ENCODE measurements at regions not wholly inside any gene's neighbourhood (a gene's known extent, or its start where the extent isn't known, plus 50 kb on each side); places are given as distances from the start of the nearest gene placed in this dataset.

- Histone ChIP-seq H3K79me1 (ENCODE audit: insufficient read depth, low read depth, low read length, poor library complexity, severe bottlenecking) (no peaks in the 10 kb centered on the region), H2BK15ac (ENCODE audit: low read depth, low read length) (no peak overlapping the region), H3K56ac (ENCODE audit: insufficient read length, low read depth, low read length) (no peak overlapping the region), H4K8ac (replicated peaks; ENCODE audit: insufficient read length, low read depth, low read length) (no peak overlapping the region), H3K79me2 (ENCODE audit: insufficient read depth, low read length) (no peaks in the 10 kb centered on the region), H3T11ph (ENCODE audit: low read length) (no peak overlapping the region), H3K23me2 (ENCODE audit: insufficient read length, low read depth, low read length, poor library complexity, severe bottlenecking) (no peaks in the 10 kb centered on the region), H3K4ac (ENCODE audit: low read depth, low read length) (no peak overlapping the region), H2BK5ac (ENCODE audit: insufficient read length, low read length) (no peak overlapping the region), H3K4me2 (ENCODE audit: insufficient read depth, insufficient read length, low read length) (no peak overlapping the region), H3K27me3 (ENCODE audit: insufficient read depth, low read length) (no peaks in the 10 kb centered on the region), H3K4me1 (ENCODE audit: insufficient read depth, low read length) (peaks cover 5% of the 10 kb centered on the region; the same call in 1 of the 2 replicates), H3K9me3 (ENCODE audit: control insufficient read depth, low read depth, low read length) (no peaks in the 10 kb centered on the region), H2AK5ac (ENCODE audit: insufficient read length, low read length) (no peak overlapping the region), H2BK20ac (ENCODE audit: low read depth, low read length, poor library complexity, severe bottlenecking) (no peak overlapping the region), H3K23ac (ENCODE audit: insufficient read length, low read depth, low read length) (no peak overlapping the region), H4K5ac (ENCODE audit: insufficient read length, low read depth, low read length) (no peak overlapping the region), H4K20me1 (ENCODE audit: control insufficient read depth, insufficient read depth, insufficient read length) (no peaks in the 10 kb centered on the region), H3K9ac (ENCODE audit: extremely low read depth, insufficient read length, low read length) (no peak overlapping the region), H2AFZ (ENCODE audit: low read length) (no peak overlapping the region), H4K91ac (ENCODE audit: insufficient read length, low read depth, low read length) (no peak overlapping the region), H2BK12ac (ENCODE audit: insufficient read length, low read depth, low read length) (no peak overlapping the region), H3K18ac (ENCODE audit: insufficient read length, low read depth, low read length) (peak overlapping the region; percentile 46), H3K14ac (ENCODE audit: insufficient read depth, low read length) (peak overlapping the region; percentile 39; the same call in 1 of the 2 replicates), H2BK120ac (ENCODE audit: low read depth, low read length, poor library complexity, severe bottlenecking) (no peak overlapping the region), H3K27ac (ENCODE audit: insufficient read length, low read depth, low read length) (no peak overlapping the region)
- no peak overlapping the region; a peak in 1 of 7 replicates for H3K27ac Mint-ChIP-seq
- WGBS (ENCODE audit: extremely low coverage, insufficient read length, low lambda C conversion rate), result no CpG with 5 or more reads among the region's 10 CpGs
- H3K36me3 Mint-ChIP-seq (ENCODE audit: insufficient read depth in 1 of 3, low read depth in 3 of 3), result no peaks in the 10 kb centered on the region
- peaks cover 0 to 3% of the 10 kb centered on the region in 2 experiments; a peak in 1 of 5 replicates for H3K9me3 Mint-ChIP-seq
- peaks cover 6% of the 10 kb centered on the region for H3K27me3 Mint-ChIP-seq (ENCODE audit: low read depth)
- DNase-seq, result peak; percentile 35
- H3K4me3 Mint-ChIP-seq, result peak overlapping the region in 1 of 2 experiments; percentile 36; a peak in 1 of 5 replicates
- H3K4me1 Mint-ChIP-seq, result peaks cover 40% of the 10 kb centered on the region in 2 experiments
- TF ChIP-seq CTCF (conservative IDR thresholded peaks at IDR 0.05), result no peak
These were observed 139.7 kb upstream of the RPS6KA2 start for GRCh38 chr6:166766769-166767168.

Measured in H9 (cell line).